NCI-H460 (cell line): ENCODE measurements at regions not wholly inside any gene's neighbourhood (a gene's known extent, or its start where the extent isn't known, plus 50 kb on each side); places are given as distances from the start of the nearest gene placed in this dataset.
"Not testable (repeated sequence)": the region's sequence is repeated elsewhere in the genome, so short reads cannot be mapped to it uniquely, and the experiment has no call there.

Source experiments
- DNase-seq: peaks from one replicate; pipeline ENCODE4 v3.0.0-alpha.2; 2016; ENCODE audit warnings: low read depth; ENCODE audit errors: extremely low read depth

- DNase-seq = not testable (repeated sequence)
Measured at GRCh38 chr1:228796945-228797344, 61.7 kb downstream of the RHOU start.

GRCh38 chr1:228798035-228798434, 62.8 kb downstream of the RHOU start:
- no peak for DNase-seq

- DNase-seq = no peak
Measured at GRCh38 chr1:228798548-228798947, 63.3 kb downstream of the RHOU start.

GRCh38 chr1:228799924-228800323, 64.6 kb downstream of the RHOU start:
- no peak for DNase-seq

GRCh38 chr1:228801068-228801467, 65.8 kb downstream of the RHOU start:
- DNase-seq = no peak

GRCh38 chr1:228802386-228803220, 67.3 kb downstream of the RHOU start:
- no peak for DNase-seq

- no peak for DNase-seq
Measured at GRCh38 chr1:228803421-228803820, 68.1 kb downstream of the RHOU start.

- DNase-seq = no peak
Measured at GRCh38 chr1:228804173-228804572, 68.9 kb downstream of the RHOU start.

GRCh38 chr1:228804640-228805413, 69.5 kb downstream of the RHOU start:
- no peak for DNase-seq

GRCh38 chr1:228807904-228808605, 72.8 kb downstream of the RHOU start:
- no peak for DNase-seq

- DNase-seq = no peak
Measured at GRCh38 chr1:228809621-228810394, 74.5 kb downstream of the RHOU start.

GRCh38 chr1:228810395-228810758, 75.1 kb downstream of the RHOU start:
- no peak for DNase-seq

- DNase-seq = no peak
Measured at GRCh38 chr1:228810878-228811711, 75.8 kb downstream of the RHOU start.

GRCh38 chr1:228811712-228812305, 76.5 kb downstream of the RHOU start:
- no peak for DNase-seq

GRCh38 chr1:228812961-228813360, 77.7 kb downstream of the RHOU start:
- no peak for DNase-seq

- no peak for DNase-seq
Measured at GRCh38 chr1:228814176-228814575, 78.9 kb downstream of the RHOU start.

- DNase-seq = no peak
Measured at GRCh38 chr1:228818296-228818695, 83.0 kb downstream of the RHOU start.

- no peak for DNase-seq
Measured at GRCh38 chr1:228818928-228819630, 83.8 kb downstream of the RHOU start.

- DNase-seq = no peak
Measured at GRCh38 chr1:228821252-228821651, 86.0 kb downstream of the RHOU start.
